DND-41 (cell line): ENCODE measurements at regions not wholly inside any gene's neighbourhood (a gene's known extent, or its start where the extent isn't known, plus 50 kb on each side); places are given as distances from the start of the nearest gene placed in this dataset.
"Not testable (repeated sequence)": the region's sequence is repeated elsewhere in the genome, so short reads cannot be mapped to it uniquely, and the experiment has no call there.

Experiments
- CTCF ChIP-seq: IDR thresholded peaks from 2 replicates; pipeline ENCODE4 v1.5.1; 2012; ENCODE audit warnings: borderline replicate concordance, low read length, moderate library complexity, mild to moderate bottlenecking; ENCODE audit not compliant: poor library complexity, severe bottlenecking; ENCODE audit errors: extremely low read depth
- EZH2 ChIP-seq: IDR thresholded peaks from 3 replicates; pipeline ENCODE4 v1.6.1; 2012; ENCODE audit warnings: borderline replicate concordance, low read depth, mild to moderate bottlenecking, moderate library complexity, low read length, inconsistent platforms; ENCODE audit not compliant: severe bottlenecking

DNA sequence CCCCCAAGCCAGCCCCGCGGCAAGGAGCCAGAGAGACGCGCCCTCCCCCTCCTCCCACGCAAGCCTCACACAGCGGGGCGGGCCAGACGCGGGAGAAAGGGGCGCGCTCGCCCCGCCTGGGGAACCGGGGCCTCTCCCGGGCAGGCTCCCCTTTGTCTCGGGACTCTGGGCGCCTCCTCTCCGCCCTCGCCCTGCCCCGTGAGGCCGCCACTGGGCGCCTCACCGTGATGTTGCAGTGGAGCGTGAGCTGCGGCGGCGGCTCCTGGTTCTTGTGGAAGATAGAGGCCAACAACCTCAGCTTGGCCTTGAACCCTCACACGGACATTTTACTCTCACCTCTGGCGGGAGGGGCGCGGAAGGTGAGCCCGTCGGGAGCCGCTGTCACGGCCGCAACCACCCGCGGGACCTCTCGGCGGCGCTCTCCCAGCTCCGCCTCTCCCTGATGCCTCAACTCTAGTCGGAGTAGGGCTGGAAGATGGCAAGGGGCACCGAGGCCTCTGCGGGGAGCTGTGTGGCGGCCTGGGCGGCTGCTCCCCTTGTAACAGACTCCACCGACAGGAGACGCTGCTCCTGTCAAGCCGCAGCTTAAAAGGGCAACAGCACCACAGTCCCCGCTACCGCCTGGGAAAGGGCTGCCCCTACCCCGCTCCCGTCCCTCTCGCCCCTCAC is 179.2 kb upstream of the ZSCAN2 start:
- TF ChIP-seq CTCF, EZH2: not testable (repeated sequence)
